HL-60 (cell line): ENCODE measurements at regions not wholly inside any gene's neighbourhood (a gene's known extent, or its start where the extent isn't known, plus 50 kb on each side); places are given as distances from the start of the nearest gene placed in this dataset.

Experiments
- GABPA ChIP-seq: IDR thresholded peaks from 2 replicates; pipeline ENCODE4 v1.6.1; 2012; ENCODE audit warnings: low read depth
- POLR2AphosphoS5 ChIP-seq: IDR thresholded peaks from 2 replicates; pipeline ENCODE4 v1.6.1; 2012; ENCODE audit warnings: low read depth
- SPI1 ChIP-seq: IDR thresholded peaks from 2 replicates; pipeline ENCODE4 v1.6.1; 2012; ENCODE audit warnings: low read depth, mild to moderate bottlenecking, borderline replicate concordance
- TF ChIP-seq, protein P1 (sequence below): IDR thresholded peaks from one replicate; pipeline ENCODE4 v1.5.1; 2011; ENCODE audit warnings: low read length, control low read depth, inconsistent platforms; ENCODE audit not compliant: insufficient read depth

DNA sequence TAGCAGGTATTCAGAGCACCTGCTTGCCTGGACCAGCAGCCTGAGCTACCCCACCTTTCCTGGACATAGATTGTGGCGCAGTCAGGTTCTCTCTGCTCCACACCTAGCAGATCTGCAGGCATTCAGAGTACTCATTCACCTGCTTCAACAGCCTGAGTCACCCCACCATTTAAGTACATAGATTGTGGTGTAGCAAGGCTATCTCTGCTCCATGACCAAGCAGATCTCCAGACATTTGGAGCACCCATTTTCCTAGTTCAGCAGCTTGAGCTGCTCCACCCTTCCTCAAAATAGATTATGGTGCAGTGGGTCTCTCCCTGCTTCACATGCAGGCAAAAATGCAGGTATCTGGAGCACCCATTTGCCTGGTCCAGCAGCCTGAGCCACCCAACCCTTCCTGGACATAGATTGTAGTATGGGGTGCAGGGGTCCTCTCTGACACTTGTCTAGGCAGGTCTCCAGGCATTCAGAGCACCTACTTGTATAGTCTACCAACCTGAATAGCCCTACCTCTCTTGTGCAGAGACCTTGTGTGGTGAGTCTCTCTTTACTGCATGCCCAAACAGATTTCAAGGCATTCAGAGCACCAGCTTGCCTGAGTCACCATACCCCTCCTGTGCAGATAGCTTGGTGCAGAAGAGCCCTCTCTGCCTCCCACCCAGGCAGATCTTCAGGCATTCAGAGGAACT, 466.0 kb upstream of the THBS1 start:
- TF ChIP-seq, protein P1, sequence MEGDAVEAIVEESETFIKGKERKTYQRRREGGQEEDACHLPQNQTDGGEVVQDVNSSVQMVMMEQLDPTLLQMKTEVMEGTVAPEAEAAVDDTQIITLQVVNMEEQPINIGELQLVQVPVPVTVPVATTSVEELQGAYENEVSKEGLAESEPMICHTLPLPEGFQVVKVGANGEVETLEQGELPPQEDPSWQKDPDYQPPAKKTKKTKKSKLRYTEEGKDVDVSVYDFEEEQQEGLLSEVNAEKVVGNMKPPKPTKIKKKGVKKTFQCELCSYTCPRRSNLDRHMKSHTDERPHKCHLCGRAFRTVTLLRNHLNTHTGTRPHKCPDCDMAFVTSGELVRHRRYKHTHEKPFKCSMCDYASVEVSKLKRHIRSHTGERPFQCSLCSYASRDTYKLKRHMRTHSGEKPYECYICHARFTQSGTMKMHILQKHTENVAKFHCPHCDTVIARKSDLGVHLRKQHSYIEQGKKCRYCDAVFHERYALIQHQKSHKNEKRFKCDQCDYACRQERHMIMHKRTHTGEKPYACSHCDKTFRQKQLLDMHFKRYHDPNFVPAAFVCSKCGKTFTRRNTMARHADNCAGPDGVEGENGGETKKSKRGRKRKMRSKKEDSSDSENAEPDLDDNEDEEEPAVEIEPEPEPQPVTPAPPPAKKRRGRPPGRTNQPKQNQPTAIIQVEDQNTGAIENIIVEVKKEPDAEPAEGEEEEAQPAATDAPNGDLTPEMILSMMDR: no peak
- TF ChIP-seq POLR2AphosphoS5 (no peak), SPI1 (no peak), GABPA (no peak)
